IMR-90 (cell line): ENCODE measurements at regions not wholly inside any gene's neighbourhood (a gene's known extent, or its start where the extent isn't known, plus 50 kb on each side); places are given as distances from the start of the nearest gene placed in this dataset.

Source experiments
- ATAC-seq: fragments of 200-7000 bp; cut with Tn5 transposase; 2 replicates; pipeline ENCODE4 v1.9.1; 2020; ENCODE audit warnings: low read depth, mild to moderate bottlenecking, moderate library complexity
- BruUV-seq: library from RNA; stranded (reverse); fragments of 400-500 nt; replicated peaks from 2 replicates; lab custom pipeline; 2021; lab: Mats Ljungman, UMichigan
- CTCF ChIA-PET: fragments of 300-600 bp; formaldehyde crosslinking; extraction: SDS; loops from one replicate; lab custom pipeline; 2021; ENCODE audit warnings: antibody characterized with exemption; lab: Yijun Ruan, JAX
- POLR2A ChIA-PET: fragments of 300-600 bp; sonication (Branson Sonifier 250); formaldehyde crosslinking; loops from one replicate; lab custom pipeline; 2022; ENCODE audit warnings: antibody characterized with exemption; ENCODE audit not compliant: unreplicated experiment; lab: Charles Lee
- DNase-seq: peaks from one replicate; pipeline ENCODE4 v3.0.0; 2013
- H2AFZ ChIP-seq: replicated peaks from 2 replicates; pipeline ENCODE3; 2013; ENCODE audit warnings: low read length, mild to moderate bottlenecking; ENCODE audit not compliant: poor library complexity
- H2AK5ac ChIP-seq: 2 replicates; pipeline ENCODE4 v1.6.1; 2013; ENCODE audit warnings: low read depth, low read length, inconsistent platforms
- H2AK9ac ChIP-seq: replicated peaks from 2 replicates; pipeline ENCODE3; 2013; ENCODE audit warnings: mild to moderate bottlenecking, low read depth, low read length, moderate library complexity; ENCODE audit not compliant: poor library complexity
- H2BK120ac ChIP-seq: 2 replicates; pipeline ENCODE4 v1.6.1; 2013; ENCODE audit warnings: low read depth, low read length, inconsistent platforms
- H2BK15ac ChIP-seq: 3 replicates; pipeline ENCODE4 v1.6.1; 2013; ENCODE audit warnings: low read depth, low read length, inconsistent platforms
- H2BK20ac ChIP-seq: 2 replicates; pipeline ENCODE4 v1.6.1; 2013; ENCODE audit warnings: low read depth, mild to moderate bottlenecking, inconsistent platforms, low read length, moderate library complexity
- H2BK5ac ChIP-seq: 2 replicates; pipeline ENCODE4 v1.6.1; 2013; ENCODE audit warnings: mild to moderate bottlenecking, low read depth, low read length, inconsistent platforms; ENCODE audit not compliant: poor library complexity, severe bottlenecking
- H3K14ac ChIP-seq: replicated peaks from 2 replicates; pipeline ENCODE4 v1.6.1; 2013; ENCODE audit warnings: low read depth, low read length, inconsistent platforms
- H3K18ac ChIP-seq: 2 replicates; pipeline ENCODE4 v1.6.1; 2013; ENCODE audit warnings: low read depth, low read length, control low read depth
- H3K23ac ChIP-seq: 2 replicates; pipeline ENCODE4 v1.6.1; 2013; ENCODE audit warnings: low read depth, low read length, inconsistent platforms
- H3K27ac ChIP-seq: 2 replicates; pipeline ENCODE4 v1.5.1; 2013; ENCODE audit warnings: mild to moderate bottlenecking, control low read depth, low read length; ENCODE audit not compliant: insufficient read depth
- H3K27me3 ChIP-seq: 2 replicates; pipeline ENCODE4 v1.6.1; 2013; ENCODE audit warnings: low read length; ENCODE audit not compliant: control insufficient read depth, insufficient read depth
- H3K36me3 ChIP-seq: 2 replicates; pipeline ENCODE4 v1.6.1; 2013; ENCODE audit warnings: low read length, mixed read lengths; ENCODE audit not compliant: control insufficient read depth, insufficient read depth
- H3K4ac ChIP-seq: 2 replicates; pipeline ENCODE4 v1.6.1; 2013; ENCODE audit warnings: low read depth, low read length, inconsistent platforms
- H3K4me1 ChIP-seq: 2 replicates; pipeline ENCODE4 v1.6.1; 2013; ENCODE audit warnings: low read length, mixed read lengths; ENCODE audit not compliant: control insufficient read depth, insufficient read depth
- H3K4me2 ChIP-seq: 2 replicates; pipeline ENCODE4 v1.6.1; 2013; ENCODE audit warnings: low read depth, mild to moderate bottlenecking, control low read depth, low read length, moderate library complexity
- H3K4me3 ChIP-seq: 2 replicates; pipeline ENCODE4 v1.5.1; 2013; ENCODE audit warnings: low read depth, mild to moderate bottlenecking, control low read depth, low read length, moderate library complexity; ENCODE audit not compliant: insufficient read depth
- H3K56ac ChIP-seq: 2 replicates; pipeline ENCODE4 v1.6.1; 2013; ENCODE audit warnings: low read length, inconsistent platforms; ENCODE audit not compliant: insufficient read depth; ENCODE audit errors: extremely low read depth
- H3K79me1 ChIP-seq, 2 experiments: 2 replicates each; pipeline ENCODE4 v1.6.1; 2013; ENCODE audit warnings: low read length in 2 of 2, inconsistent platforms in 1 of 2, low read depth in 1 of 2
- H3K9ac ChIP-seq: 2 replicates; pipeline ENCODE4 v1.6.1; 2013; ENCODE audit warnings: low read depth, low read length, control low read depth
- H3K9me1 ChIP-seq: 2 replicates; pipeline ENCODE4 v1.6.1; 2013; ENCODE audit warnings: low read length, inconsistent platforms; ENCODE audit not compliant: insufficient read depth
- H3K9me3 ChIP-seq: 2 replicates; pipeline ENCODE4 v1.6.1; 2013; ENCODE audit warnings: low read length; ENCODE audit not compliant: control insufficient read depth, insufficient read depth
- H4K20me1 ChIP-seq: 2 replicates; pipeline ENCODE4 v1.6.1; 2013; ENCODE audit warnings: low read length, inconsistent platforms; ENCODE audit not compliant: insufficient read depth
- H4K5ac ChIP-seq: 2 replicates; pipeline ENCODE4 v1.6.1; 2013; ENCODE audit warnings: mild to moderate bottlenecking, low read depth, low read length, control low read depth
- H4K8ac ChIP-seq, 2 experiments: 2 replicates each; pipeline ENCODE4 v1.6.1; 2013; ENCODE audit warnings: low read depth in 2 of 2, low read length in 2 of 2, control low read depth in 1 of 2, inconsistent platforms in 1 of 2
- H4K91ac ChIP-seq: 2 replicates; pipeline ENCODE4 v1.6.1; 2013; ENCODE audit warnings: low read depth, low read length, inconsistent platforms; ENCODE audit not compliant: insufficient read depth
- BHLHE40 ChIP-seq: fragments of 150-350 bp; IDR thresholded peaks from 2 replicates; pipeline ENCODE4 v1.6.1; 2016; ENCODE audit warnings: mild to moderate bottlenecking, low read depth, low read length
- CEBPB ChIP-seq: IDR thresholded peaks from 2 replicates; pipeline ENCODE4 v1.6.1; 2012; ENCODE audit warnings: low read depth, low read length, improper control_type of control experiment
- CHD1 ChIP-seq: IDR thresholded peaks from 2 replicates; pipeline ENCODE4 v1.6.1; 2012; ENCODE audit warnings: low read depth, low read length, improper control_type of control experiment
- CTCF ChIP-seq: conservative IDR thresholded peaks from 2 replicates; pipeline ENCODE4 v1.5.1; 2012; ENCODE audit warnings: mild to moderate bottlenecking, low read depth, low read length, improper control_type of control experiment
- ELK1 ChIP-seq: fragments of 150-350 bp; IDR thresholded peaks from 2 replicates; pipeline ENCODE4 v1.6.1; 2016; ENCODE audit warnings: low read depth, mild to moderate bottlenecking, low read length, moderate library complexity, borderline replicate concordance
- FOS ChIP-seq: fragments of 150-350 bp; IDR thresholded peaks from 2 replicates; pipeline ENCODE4 v1.6.1; 2016; ENCODE audit warnings: low read depth, low read length
- MAFK ChIP-seq: IDR thresholded peaks from 2 replicates; pipeline ENCODE4 v1.6.1; 2012; ENCODE audit warnings: low read depth, low read length, improper control_type of control experiment
- MXI1 ChIP-seq: IDR thresholded peaks from 2 replicates; pipeline ENCODE4 v1.6.1; 2012; ENCODE audit warnings: low read depth, mild to moderate bottlenecking, low read length, moderate library complexity, borderline replicate concordance
- NFE2L2 ChIP-seq: fragments of 150-350 bp; IDR thresholded peaks from 2 replicates; pipeline ENCODE4 v1.6.1; 2016; ENCODE audit warnings: low read depth, mild to moderate bottlenecking, low read length
- RAD21 ChIP-seq: IDR thresholded peaks from 2 replicates; pipeline ENCODE4 v1.6.1; 2012; ENCODE audit warnings: low read length, improper control_type of control experiment
- RCOR1 ChIP-seq: IDR thresholded peaks from 2 replicates; pipeline ENCODE4 v1.6.1; 2012; ENCODE audit warnings: mild to moderate bottlenecking, low read length, improper control_type of control experiment; ENCODE audit not compliant: insufficient replicate concordance
- SMC3 ChIP-seq: fragments of 150-350 bp; IDR thresholded peaks from 2 replicates; pipeline ENCODE4 v1.6.1; 2016; ENCODE audit warnings: low read depth, mild to moderate bottlenecking, antibody characterized with exemption, low read length, moderate library complexity
- USF2 ChIP-seq: fragments of 150-350 bp; IDR thresholded peaks from 2 replicates; pipeline ENCODE4 v1.6.1; 2017; ENCODE audit warnings: mild to moderate bottlenecking, antibody characterized with exemption, low read length, low read depth
- WGBS, 2 experiments: methylation state at CpG; one replicate each; pipeline versions ENCODE4 v1.1.5 to v1.1.7; 2013; ENCODE audit warnings: missing lambda C conversion rate in 2 of 2; ENCODE audit not compliant: insufficient read length in 1 of 2; ENCODE audit errors: extremely low coverage in 2 of 2; 5-methylcytosine and 5-hydroxymethylcytosine counted together
- dilution Hi-C: fragments of 300-500 bp; cut with HindIII; formaldehyde crosslinking; loops from one replicate; pipeline ENCODE4 v1.14.3; 2018; ENCODE audit warnings: low sequenced_read_pairs; ENCODE audit not compliant: unreplicated experiment
- in situ Hi-C: fragments of 300-500 bp; cut with MboI; formaldehyde crosslinking; loops from 3 replicates; pipeline ENCODE4 v1.14.3; 2019; ENCODE audit warnings: low sequenced_read_pairs, inconsistent platforms, mixed read lengths
- intact Hi-C: fragments of 100-400 bp; cut with micrococcal nuclease; formaldehyde crosslinking; loops from 2 replicates; pipeline ENCODE4 v1.10.0; 2022

- no peaks in the 10 kb centered on the region for H3K79me1 ChIP-seq
- no peaks in the 10 kb centered on the region for H3K36me3 ChIP-seq
- in situ Hi-C loops (no loop called here), intact Hi-C loops (no loop called here), dilution Hi-C loops (no loop called here)
- H4K20me1 ChIP-seq = no peaks in the 10 kb centered on the region
- no peak overlapping the region for H2BK15ac ChIP-seq
- no peak overlapping the region for H2BK20ac ChIP-seq
- no peak overlapping the region for H3K4me3 ChIP-seq
- ChIA-PET POLR2A (no interaction called here), CTCF (interaction anchor here (0.6 kb wide), 1 partner anchor 243 kb away, joined by 3 read pairs; no protein-coding TSS in a partner anchor)
- no peak overlapping the region for H3K4ac ChIP-seq
- no TSS peak for BruUV-seq
- H3K18ac ChIP-seq = no peak overlapping the region
- H2AFZ ChIP-seq = no peak overlapping the region
- WGBS, 2 experiments = no CpG with 5 or more reads among the region's 2 CpGs
- no peak overlapping the region for H4K91ac ChIP-seq
- H2BK5ac ChIP-seq = no peak overlapping the region
- TF ChIP-seq ELK1 (no peak), RAD21 (no peak), MAFK (no peak), FOS (no peak), NFE2L2 (no peak), CTCF (no peak), USF2 (no peak), CEBPB (no peak), MXI1 (no peak), BHLHE40 (no peak), RCOR1 (no peak), SMC3 (no peak), CHD1 (no peak)
- no peak overlapping the region for H3K27ac ChIP-seq
- no peak overlapping the region for H2AK5ac ChIP-seq
- no peaks in the 10 kb centered on the region for H3K4me1 ChIP-seq
- no peaks in the 10 kb centered on the region for H3K9me3 ChIP-seq
- H2AK9ac ChIP-seq = no peak overlapping the region
- H3K14ac ChIP-seq = no peak overlapping the region
- no peak for ATAC-seq
- no peak overlapping the region for H3K9ac ChIP-seq
- no peak overlapping the region for H3K23ac ChIP-seq
- no peak overlapping the region for H4K8ac ChIP-seq
- H4K5ac ChIP-seq = no peak overlapping the region
- no peak overlapping the region for H2BK120ac ChIP-seq
- DNase-seq = no peak
- H3K4me2 ChIP-seq = no peak overlapping the region
- H3K56ac ChIP-seq = no peak overlapping the region
- no peaks in the 10 kb centered on the region for H3K27me3 ChIP-seq
- no peaks in the 10 kb centered on the region for H3K9me1 ChIP-seq
These were observed 193.3 kb upstream of the MAP2 start for GRCh38 chr2:209230560-209230959.
